K562 (cell line): ENCODE measurements at regions not wholly inside any gene's neighbourhood (a gene's known extent, or its start where the extent isn't known, plus 50 kb on each side); places are given as distances from the start of the nearest gene placed in this dataset.

ENCODE experiments used
- ATAC-seq: fragments of 200-7000 bp; cut with Tn5 transposase; 3 replicates; pipeline ENCODE4 v1.9.1; 2020; ENCODE audit warnings: moderate library complexity
- BruUV-seq: library from RNA; stranded (reverse); fragments of 400-500 nt; replicated peaks from 2 replicates; lab custom pipeline; 2021; lab: Mats Ljungman, UMichigan
- CTCF ChIA-PET: fragments of 300-600 bp; formaldehyde crosslinking; extraction: SDS; loops from one replicate; lab custom pipeline; 2021; ENCODE audit warnings: low intra/inter-chr PET ratio; lab: Yijun Ruan, JAX
- POLR2A ChIA-PET: fragments of 300-600, 350-650 bp; sonication (Branson Sonifier 250); formaldehyde crosslinking; extraction: SDS; loops from one replicate; lab custom pipeline; 2021; ENCODE audit warnings: antibody characterized with exemption, inconsistent platforms; lab: Yijun Ruan, JAX
- DNase-seq, 4 experiments: peaks; one replicate each; pipeline versions ENCODE4 v3.0.0 to v3.0.0-alpha.2; 2011 to 2018; ENCODE audit warnings: low spot score in 3 of 4, mixed read lengths in 3 of 4; ENCODE audit errors: extremely low read depth in 1 of 4
- FAIRE-seq: peaks from 2 replicates; lab custom pipeline; 2011; peaks lifted over from hg19 to GRCh38; lab: Jason Lieb, UNC
- H2AFZ ChIP-seq: 2 replicates; pipeline ENCODE4 v1.6.0; 2011; ENCODE audit warnings: low read depth, low read length, control low read depth, inconsistent platforms
- H3K27ac ChIP-seq: fragments of 200-600 bp; 3 replicates; pipeline ENCODE4 v1.8.0; 2011; ENCODE audit warnings: low read depth, mild to moderate bottlenecking, control low read depth, inconsistent platforms, low read length, moderate library complexity, mixed read lengths; ENCODE audit errors: extremely low read depth
- H3K27me3 ChIP-seq, 2 experiments: fragments of 300-600 bp in 1 of 2; 2 replicates in 1 of 2; 3 replicates in 1 of 2; pipeline versions ENCODE4 v1.6.0 to v1.8.0; 2011; ENCODE audit warnings: inconsistent platforms in 2 of 2, low read length in 2 of 2, mild to moderate bottlenecking in 1 of 2, mixed read lengths in 1 of 2, moderate library complexity in 1 of 2; ENCODE audit not compliant: control insufficient read depth in 2 of 2, insufficient read depth in 2 of 2
- H3K36me3 ChIP-seq: fragments of 300-600 bp; 3 replicates; pipeline ENCODE4 v1.8.0; 2011; ENCODE audit warnings: mild to moderate bottlenecking, low read length, inconsistent platforms; ENCODE audit not compliant: control insufficient read depth, insufficient read depth
- H3K4me1 ChIP-seq, 2 experiments: fragments of 200-600 bp in 1 of 2; replicated peaks in 1 of 2; 2 replicates in 1 of 2; 3 replicates in 1 of 2; pipeline versions ENCODE4 v1.5.1 to v1.8.0; 2011; ENCODE audit warnings: inconsistent platforms in 2 of 2, low read length in 2 of 2, mild to moderate bottlenecking in 1 of 2, mixed read lengths in 1 of 2, moderate library complexity in 1 of 2; ENCODE audit not compliant: control insufficient read depth in 2 of 2, insufficient read depth in 2 of 2
- H3K4me2 ChIP-seq: 2 replicates; pipeline ENCODE4 v1.6.1; 2011; ENCODE audit warnings: low read length, control low read depth, inconsistent platforms, mixed read lengths; ENCODE audit not compliant: insufficient read depth
- H3K4me3 ChIP-seq: fragments of 200-600 bp; sonication (generic), shearing (Covaris generic); 2 replicates; pipeline ENCODE4 v1.5.1; 2016; ENCODE audit warnings: control low read depth, inconsistent platforms
- H3K79me2 ChIP-seq: fragments of 200-600 bp; 3 replicates; pipeline ENCODE4 v1.8.0; 2011; ENCODE audit warnings: low read length, inconsistent platforms; ENCODE audit not compliant: control insufficient read depth, insufficient read depth
- H3K9ac ChIP-seq, 2 experiments: 2 replicates each; pipeline versions ENCODE4 v1.6.0 to v1.6.1; 2011; ENCODE audit warnings: low read depth in 2 of 2, low read length in 2 of 2, control low read depth in 1 of 2, inconsistent platforms in 1 of 2, mild to moderate bottlenecking in 1 of 2, mixed read lengths in 1 of 2; ENCODE audit not compliant: insufficient read depth in 1 of 2
- H3K9me1 ChIP-seq: one replicate; pipeline ENCODE4 v1.6.0; 2011; ENCODE audit warnings: inconsistent platforms, mild to moderate bottlenecking, low read length, moderate library complexity; ENCODE audit not compliant: control insufficient read depth, insufficient read depth
- H3K9me3 ChIP-seq: replicated peaks from 2 replicates; pipeline ENCODE4 v1.5.1; 2011; ENCODE audit warnings: low read depth, low read length, inconsistent platforms; ENCODE audit not compliant: control insufficient read depth, insufficient read depth
- H4K20me1 ChIP-seq: replicated peaks from 2 replicates; pipeline ENCODE4 v1.6.1; 2011; ENCODE audit warnings: low read length, inconsistent platforms, mixed read lengths; ENCODE audit not compliant: control insufficient read depth, insufficient read depth
- HMBOX1 ChIP-seq: sonication (generic); IDR thresholded peaks from 2 replicates; pipeline ENCODE4 v1.6.1; 2016
- NFIX ChIP-seq: fragments of 250-450 bp; sonication (Bioruptor Pico); IDR thresholded peaks from 2 replicates; pipeline ENCODE4 v1.4.0; 2020; ENCODE audit warnings: low read depth, mild to moderate bottlenecking, moderate library complexity
- PHF8 ChIP-seq: fragments of 200-600 bp; sonication (generic); IDR thresholded peaks from 2 replicates; pipeline ENCODE4 v1.6.1; 2012; ENCODE audit warnings: mixed run types, mild to moderate bottlenecking, inconsistent platforms, low read length, moderate library complexity, borderline replicate concordance
- TCF7 ChIP-seq: sonication (generic); IDR thresholded peaks from 2 replicates; pipeline ENCODE4 v1.6.1; 2016; ENCODE audit warnings: antibody characterized with exemption, borderline replicate concordance
- ZFX ChIP-seq: sonication (generic); formaldehyde crosslinking; IDR thresholded peaks from 2 replicates; pipeline ENCODE4 v1.8.0; 2022; ENCODE audit warnings: mild to moderate bottlenecking, missing genetic modification reagents, moderate library complexity
- ZNF408 ChIP-seq: fragments of 250-450 bp; sonication (Bioruptor Pico); IDR thresholded peaks from 2 replicates; pipeline ENCODE4 v1.4.0; 2020; ENCODE audit warnings: low read depth, mild to moderate bottlenecking, moderate library complexity
- WGBS: fragments of 100-300 bp; shearing (Covaris generic); methylation state at CpG from one replicate; pipeline ENCODE4 v1.1.6; 2016; ENCODE audit warnings: low coverage, mixed read lengths; ENCODE audit not compliant: insufficient coverage; ENCODE audit errors: missing lambda C conversion rate; 5-methylcytosine and 5-hydroxymethylcytosine counted together
- in situ Hi-C: fragments of 300-500 bp; cut with MboI; formaldehyde crosslinking; loops from 4 replicates; pipeline ENCODE4 v1.15.0; 2018; ENCODE audit warnings: inconsistent platforms, mixed read lengths
- intact Hi-C: fragments of 100-400 bp; cut with micrococcal nuclease; formaldehyde crosslinking; loops from 2 replicates; pipeline ENCODE4 v1.14.2; 2022
- TF ChIP-seq, protein P1 (sequence below): fragments of 250-450 bp; sonication (Bioruptor Pico); IDR thresholded peaks from 2 replicates; pipeline ENCODE4 v1.8.0; 2022; ENCODE audit warnings: moderate library complexity, mild to moderate bottlenecking, inconsistent platforms

GRCh38 chr6:100271625-100272024 is 193.1 kb downstream of the SIM1 start (continued):
- TF ChIP-seq, protein P1, sequence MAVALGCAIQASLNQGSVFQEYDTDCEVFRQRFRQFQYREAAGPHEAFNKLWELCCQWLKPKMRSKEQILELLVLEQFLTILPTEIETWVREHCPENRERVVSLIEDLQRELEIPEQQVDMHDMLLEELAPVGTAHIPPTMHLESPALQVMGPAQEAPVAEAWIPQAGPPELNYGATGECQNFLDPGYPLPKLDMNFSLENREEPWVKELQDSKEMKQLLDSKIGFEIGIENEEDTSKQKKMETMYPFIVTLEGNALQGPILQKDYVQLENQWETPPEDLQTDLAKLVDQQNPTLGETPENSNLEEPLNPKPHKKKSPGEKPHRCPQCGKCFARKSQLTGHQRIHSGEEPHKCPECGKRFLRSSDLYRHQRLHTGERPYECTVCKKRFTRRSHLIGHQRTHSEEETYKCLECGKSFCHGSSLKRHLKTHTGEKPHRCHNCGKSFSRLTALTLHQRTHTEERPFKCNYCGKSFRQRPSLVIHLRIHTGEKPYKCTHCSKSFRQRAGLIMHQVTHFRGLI (CRISPR knock-in tag) = no peak
- TF ChIP-seq NFIX (CRISPR knock-in tag) (no peak), ZNF408 (CRISPR knock-in tag) (no peak), ZFX (CRISPR knock-in tag) (peak; percentile 78), PHF8 (no peak), TCF7 (no peak)

DNA sequence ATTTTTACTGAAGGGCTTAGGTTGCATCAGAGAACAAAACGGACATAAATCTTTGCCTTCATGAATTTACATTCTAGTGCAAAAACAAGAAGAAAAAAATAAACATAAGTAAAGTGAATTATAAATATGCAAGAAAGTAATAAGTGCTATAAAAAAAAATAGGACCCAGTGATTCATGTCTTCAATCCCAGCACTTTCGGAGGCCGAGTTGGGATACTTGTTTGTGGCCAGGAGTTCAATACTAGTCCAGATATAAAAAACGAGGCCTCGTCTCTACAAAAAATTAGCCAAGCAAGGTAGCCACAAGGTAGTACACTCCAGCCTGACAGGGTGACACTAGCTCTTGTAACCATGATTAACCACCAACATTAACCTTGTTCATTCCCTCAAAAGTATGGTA is 193.5 kb downstream of the SIM1 start:
- POLR2A ChIA-PET = no interaction called here
- FAIRE-seq = no peak
- Histone ChIP-seq H3K27me3 (no peaks in the 10 kb centered on the region), H3K9ac (no peak overlapping the region), H2AFZ (peak overlapping the region; percentile 2), H3K4me2 (no peak overlapping the region), H3K27ac (no peak overlapping the region), H4K20me1 (no peaks in the 10 kb centered on the region)
- intact Hi-C loops = no loop called here
- ATAC-seq = peak; percentile 57
- peak in 1 of 4 experiments; percentile 12 for DNase-seq
- 0 out of 2 replicates have a peak, but pooled peaks have one; percentile 19 for TF ChIP-seq HMBOX1
- TF ChIP-seq, protein P1 (CRISPR knock-in tag) = no peak
- TF ChIP-seq, all 486 proteins: peak for 1
- H3K9me1 ChIP-seq = no peaks in the 10 kb centered on the region
- in situ Hi-C loops = no loop called here
- 44% methylated on average over 5 of the region's 5 CpGs for WGBS
- H3K4me1 ChIP-seq = peaks cover 0 to 7% of the 10 kb centered on the region in 2 experiments; a peak in 1 of 5 replicates
- H3K9me3 ChIP-seq = 0 out of 2 replicates have a peak, but pooled peaks cover 2% of the 10 kb centered on the region
- no peaks in the 10 kb centered on the region for H3K36me3 ChIP-seq
- BruUV-seq = no TSS peak
- no peak overlapping the region for H3K4me3 ChIP-seq
- H3K79me2 ChIP-seq = no peaks in the 10 kb centered on the region
- CTCF ChIA-PET = no interaction called here
